HG03571 (cell line): ENCODE measurements at regions not wholly inside any gene's neighbourhood (a gene's known extent, or its start where the extent isn't known, plus 50 kb on each side); places are given as distances from the start of the nearest gene placed in this dataset.
"Not testable (repeated sequence)": the region's sequence is repeated elsewhere in the genome, so short reads cannot be mapped to it uniquely, and the experiment has no call there.

Experiments
- ATAC-seq: cut with Tn5 transposase; IDR thresholded peaks from one replicate; pipeline ENCODE4 v1.9.1; 2021; ENCODE audit not compliant: unreplicated experiment

DNA sequence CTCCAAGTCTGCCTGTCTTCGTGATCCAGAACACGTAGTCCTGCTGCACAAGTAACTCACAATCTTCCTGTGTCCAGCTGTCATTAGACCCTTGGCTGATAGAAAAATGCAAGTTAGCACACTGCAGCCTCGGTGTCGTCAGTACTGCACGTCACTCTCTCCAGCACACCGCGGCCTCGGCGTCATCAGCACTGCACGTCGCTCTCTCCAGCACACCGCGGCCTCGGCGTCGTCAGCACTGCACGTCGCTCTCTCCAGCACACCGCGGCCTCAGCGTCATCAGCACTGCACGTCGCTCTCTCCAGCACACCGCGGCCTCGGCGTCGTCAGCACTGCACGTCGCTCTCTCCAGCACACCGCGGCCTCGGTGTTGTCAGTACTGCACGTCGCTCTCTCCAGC lies 160.0 kb downstream of the FOXL1 start:
- ATAC-seq = not testable (repeated sequence)

GRCh38 chr16:86739178-86739577 lies 160.8 kb downstream of the FOXL1 start:
- ATAC-seq = no peak

DNA sequence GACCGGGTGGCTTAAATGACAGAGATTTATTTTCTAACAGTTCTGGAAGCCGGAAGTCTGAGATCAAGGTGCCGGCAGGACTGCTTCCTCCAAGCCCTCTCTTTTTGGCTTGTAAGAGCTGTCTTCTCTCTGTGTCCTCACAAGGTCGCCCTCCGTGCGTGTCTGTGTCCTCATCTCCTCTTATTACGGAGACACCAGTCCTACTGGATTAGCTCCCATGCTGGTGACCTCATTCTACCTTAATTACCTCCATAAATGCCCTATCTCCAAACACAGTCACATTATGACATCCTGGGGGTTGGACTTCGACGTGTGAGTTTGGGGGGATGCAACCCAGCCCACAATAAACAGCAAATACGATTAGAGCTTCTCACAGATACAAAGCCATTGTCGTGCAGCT lies 161.5 kb downstream of the FOXL1 start:
- ATAC-seq = no peak

- no peak for ATAC-seq
These were observed 161.9 kb downstream of the FOXL1 start for GRCh38 chr16:86740298-86740697.

DNA sequence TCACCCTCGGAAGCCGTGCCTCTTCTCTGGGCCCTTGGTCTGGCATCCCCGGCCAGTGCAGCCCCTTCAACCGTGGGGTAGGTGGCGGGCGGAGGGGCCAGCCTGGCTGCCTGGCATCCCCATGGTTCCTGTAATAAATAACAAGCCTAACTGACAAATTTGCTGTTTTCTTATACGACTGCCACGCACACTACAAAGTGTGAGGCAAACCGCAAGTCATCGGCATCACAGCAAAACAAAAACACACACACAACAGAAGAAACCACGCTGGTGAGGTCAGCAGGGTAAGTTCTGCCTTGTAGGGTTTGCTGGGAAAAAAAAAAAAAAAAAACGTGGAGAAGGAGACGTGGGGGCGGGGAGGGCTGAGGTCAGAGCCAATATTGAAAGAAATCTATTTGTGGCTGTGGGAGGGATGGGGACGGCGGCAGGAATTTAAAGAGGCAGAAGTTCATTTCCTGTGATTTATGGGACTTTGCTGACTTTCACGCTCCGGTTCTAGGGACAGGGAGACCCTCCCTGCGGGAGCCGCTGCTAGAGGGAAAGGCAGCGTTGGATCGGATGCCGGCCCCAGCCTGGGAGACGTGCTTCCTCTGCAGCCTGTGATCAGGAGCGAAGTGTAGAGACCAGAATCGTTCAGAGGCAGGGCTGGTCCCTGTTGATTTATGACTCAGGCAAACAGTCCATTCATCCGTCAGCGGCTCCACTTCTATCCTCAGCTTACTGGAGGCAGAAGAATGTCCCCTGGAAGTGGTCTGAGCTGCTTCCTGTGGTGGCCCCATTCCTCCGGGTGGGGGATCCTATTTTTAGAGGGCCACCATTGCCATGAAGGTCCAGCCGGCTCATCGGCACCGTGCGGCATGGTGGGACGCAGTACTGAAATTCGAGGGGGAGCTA lies 162.8 kb downstream of the FOXL1 start:
- no peak for ATAC-seq

DNA sequence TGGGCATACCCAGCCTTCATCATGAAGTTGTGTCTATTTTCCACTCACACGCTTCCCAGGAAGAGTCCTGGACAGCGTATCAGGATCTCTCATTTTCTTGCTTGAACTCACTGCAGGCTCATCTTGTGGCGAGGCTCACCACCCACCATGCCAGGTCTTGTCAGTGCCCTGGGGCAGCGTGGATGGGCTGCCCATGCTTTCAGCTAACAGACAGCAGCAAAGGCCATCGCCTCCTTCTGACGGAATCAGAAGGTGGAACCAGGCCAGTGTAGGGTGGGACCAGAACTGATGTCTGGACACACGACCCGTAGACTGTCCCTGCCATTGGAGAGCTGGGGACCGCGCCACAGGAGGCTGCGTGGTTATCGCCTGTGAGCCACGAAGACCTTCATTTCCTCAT lies 169.4 kb downstream of the FOXL1 start:
- no peak for ATAC-seq

GRCh38 chr16:86748652-86749051 lies 170.3 kb downstream of the FOXL1 start:
- ATAC-seq = no peak

DNA sequence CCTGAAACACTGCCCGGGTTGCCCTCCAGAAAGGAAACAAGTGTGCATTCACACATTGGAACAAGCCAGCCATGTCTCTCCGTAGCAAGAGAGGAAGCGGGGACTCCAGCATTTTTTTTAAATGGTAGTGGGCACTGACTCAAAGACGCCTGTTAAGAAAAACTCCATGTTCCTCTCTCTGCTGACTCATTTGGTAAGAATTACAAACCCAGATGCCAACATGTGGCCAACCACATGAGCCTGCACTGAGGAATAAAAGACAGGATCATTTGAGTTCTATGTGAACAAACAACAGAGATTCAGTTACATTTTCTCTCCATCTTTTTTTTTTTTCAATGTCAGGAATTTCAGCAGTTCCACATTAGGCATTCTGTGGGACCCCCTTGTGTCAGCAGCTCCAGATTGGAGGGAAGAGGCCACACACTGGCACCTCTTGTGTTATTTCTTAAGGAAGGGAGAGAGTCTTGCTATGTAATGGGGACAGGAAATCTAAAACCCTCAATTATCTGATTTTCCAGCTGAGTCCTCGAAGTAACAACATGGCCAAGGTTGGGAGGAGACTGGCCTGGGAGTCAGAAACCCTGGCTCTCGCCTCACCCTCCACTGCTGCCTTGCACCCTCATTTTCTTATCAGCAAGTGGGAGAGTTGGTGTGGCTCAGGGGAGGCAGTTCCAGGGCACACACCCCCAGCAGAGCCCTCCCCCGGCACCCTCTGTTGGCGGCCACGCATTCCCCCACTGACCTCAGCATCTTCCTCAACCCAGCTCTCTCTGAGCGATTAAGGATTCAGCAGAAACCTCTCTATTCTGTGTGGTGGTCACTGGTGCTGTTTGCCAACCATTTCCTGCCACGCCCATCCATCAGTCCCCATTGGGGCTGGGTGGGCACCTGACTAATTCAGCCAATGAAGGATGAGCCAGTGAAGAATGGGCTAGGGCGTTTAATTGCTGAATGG lies 173.0 kb downstream of the FOXL1 start:
- ATAC-seq = no peak

DNA sequence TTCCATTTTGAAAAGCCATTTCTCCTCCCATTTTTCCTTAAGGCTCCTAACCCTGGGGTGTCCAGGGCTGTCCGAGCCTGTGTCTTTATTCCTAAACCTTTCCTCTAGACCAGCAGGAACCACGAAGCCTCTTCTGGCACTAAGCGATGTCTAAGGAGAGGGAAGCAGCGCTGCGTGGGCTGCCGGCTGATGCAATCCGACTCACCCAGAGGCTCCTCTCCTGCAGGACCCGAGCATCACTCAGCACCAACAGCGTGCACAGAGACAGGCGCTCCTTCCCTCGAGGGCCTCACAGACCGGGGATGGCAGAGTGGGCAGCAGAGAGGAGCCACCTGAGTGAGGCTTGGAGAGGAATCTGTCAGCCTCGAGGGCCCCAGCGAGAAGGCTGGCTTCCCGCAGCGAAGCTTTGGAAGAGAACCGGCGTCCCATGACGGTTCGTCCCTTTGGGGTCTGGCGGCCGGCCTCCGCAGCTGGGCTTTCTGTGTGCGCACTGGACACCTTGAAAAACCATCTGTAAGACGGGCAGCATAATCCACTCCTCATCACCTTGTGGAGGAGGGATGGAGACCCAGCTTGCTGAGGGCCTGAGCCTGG lies 174.3 kb downstream of the FOXL1 start:
- ATAC-seq = no peak

- no peak for ATAC-seq
These were observed 175.1 kb downstream of the FOXL1 start for GRCh38 chr16:86753399-86753798.

DNA sequence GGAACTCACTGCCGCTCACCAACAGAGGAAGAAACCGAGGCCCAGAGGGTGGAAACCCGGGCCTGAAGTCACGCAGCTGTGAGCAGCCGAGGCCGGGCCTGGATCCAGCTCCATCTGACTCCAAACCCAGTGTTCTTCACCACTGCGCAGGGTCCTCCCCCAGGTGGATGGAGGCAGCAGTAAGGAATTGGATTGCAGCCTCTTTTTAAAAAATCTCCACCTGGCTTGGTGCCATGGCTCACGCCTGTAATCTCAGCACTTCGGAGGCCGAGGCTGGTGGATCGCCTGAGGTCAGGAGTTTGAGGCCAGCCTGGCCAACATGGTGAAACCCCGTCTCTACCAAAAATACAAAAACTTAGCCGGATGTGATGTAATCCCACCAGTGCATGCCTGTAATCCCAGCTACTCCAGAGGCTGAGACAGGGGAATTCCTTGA lies 177.2 kb downstream of the FOXL1 start:
- no peak for ATAC-seq

- no peak for ATAC-seq
These were observed 178.7 kb downstream of the FOXL1 start for GRCh38 chr16:86756882-86757703.

GRCh38 chr16:86757704-86758040 lies 179.3 kb downstream of the FOXL1 start:
- ATAC-seq = no peak

DNA sequence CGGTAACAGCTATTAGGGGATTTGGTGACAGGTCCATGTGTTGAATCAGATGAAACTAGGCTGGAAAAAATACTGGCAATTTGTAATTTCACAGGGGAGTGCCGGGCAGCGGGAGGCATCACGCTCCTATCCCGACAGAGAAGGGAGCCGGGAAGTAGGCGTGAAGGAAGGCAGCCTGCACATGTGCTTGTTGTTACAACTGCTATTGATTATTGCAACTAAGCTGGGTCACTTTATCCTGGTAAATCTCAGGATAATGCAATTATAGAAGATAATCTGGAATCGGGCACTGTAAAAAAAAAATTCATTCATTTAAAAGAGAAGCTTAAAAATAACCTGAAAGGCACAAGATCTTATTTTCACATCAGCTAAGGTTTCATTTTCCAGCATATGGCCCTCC lies 180.6 kb downstream of the FOXL1 start:
- ATAC-seq = no peak

DNA sequence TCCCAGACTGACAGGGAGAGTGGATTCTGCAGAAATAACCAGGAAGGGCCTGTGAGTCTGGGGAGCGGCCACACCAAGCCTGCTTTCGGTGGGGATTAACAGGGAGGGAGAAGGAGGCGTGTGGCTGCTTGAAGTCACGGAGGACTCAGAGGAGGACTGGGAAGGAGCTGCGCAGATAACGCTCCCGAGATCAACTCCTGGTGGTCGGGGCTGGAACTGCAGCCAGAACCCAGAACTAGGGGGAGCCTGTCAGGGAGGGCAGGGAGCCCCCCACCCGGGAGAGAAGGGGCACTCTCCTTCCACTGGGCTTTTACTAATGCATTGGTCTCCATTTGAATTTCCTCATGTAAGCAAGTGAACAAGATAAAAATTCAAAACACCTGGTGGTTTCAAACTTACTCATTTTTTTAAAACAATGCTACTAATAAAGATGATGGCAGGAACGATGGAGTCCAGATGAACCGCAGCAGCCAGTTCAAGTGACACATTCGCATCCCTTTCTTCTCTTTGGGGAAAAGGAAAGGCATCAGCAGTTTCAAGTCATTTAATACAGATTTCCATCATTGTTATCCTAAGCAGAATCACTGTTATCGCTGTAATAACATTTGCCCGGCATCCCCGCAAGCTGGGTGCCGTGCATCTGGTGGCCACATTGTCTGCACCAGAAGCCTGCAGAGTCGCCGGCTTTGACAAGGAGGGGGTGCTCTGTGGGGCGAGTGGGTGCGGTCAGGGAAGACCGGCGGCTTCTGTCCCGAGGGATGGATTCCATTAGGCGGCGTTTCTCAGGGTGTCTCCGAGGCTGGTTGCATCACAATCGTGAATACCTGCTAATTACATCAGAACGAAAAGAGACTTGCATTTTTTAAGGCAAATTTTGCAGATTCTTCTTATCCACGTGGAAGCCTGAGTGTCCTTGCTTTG lies 183.0 kb downstream of the FOXL1 start:
- ATAC-seq = no peak

DNA sequence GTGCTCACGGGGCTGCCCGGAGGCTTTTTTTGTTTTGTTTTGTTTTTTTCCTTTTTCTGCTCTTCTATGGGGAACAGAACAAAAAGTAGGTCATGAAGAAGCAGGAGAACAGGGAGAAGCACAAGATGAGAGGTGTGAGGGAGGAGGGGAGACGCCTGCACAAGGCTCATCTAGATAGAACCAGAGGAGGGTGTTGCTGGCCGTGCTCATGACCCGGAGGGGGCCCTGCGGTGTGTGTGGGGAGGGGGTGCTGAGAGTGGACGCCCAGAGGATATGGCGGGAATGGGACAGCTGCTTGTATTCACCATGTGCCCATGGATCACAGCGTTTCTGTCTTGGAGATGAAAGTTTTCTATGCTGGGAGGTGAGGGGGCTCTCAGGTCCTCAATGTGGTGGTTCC lies 183.7 kb downstream of the FOXL1 start:
- no peak for ATAC-seq

DNA sequence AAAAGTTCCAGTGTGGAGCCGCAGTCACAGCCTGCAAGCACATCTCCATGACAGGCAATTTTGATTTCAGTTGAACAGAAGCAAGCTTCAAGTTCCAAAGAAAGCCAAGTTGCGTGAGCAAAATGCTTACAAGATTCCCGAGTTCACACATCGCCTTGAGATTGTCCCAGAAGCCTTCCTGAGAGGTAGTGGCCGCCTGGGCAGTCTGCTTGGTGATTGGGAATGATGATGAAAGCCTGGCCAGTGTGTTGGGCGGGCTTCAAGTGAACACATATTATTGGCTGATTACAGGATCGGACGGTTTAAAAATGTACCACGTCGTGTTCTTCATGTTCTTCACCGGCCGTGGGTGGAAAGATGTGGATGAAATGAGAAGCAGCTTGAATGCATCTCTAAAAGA lies 185.5 kb downstream of the FOXL1 start:
- no peak for ATAC-seq

DNA sequence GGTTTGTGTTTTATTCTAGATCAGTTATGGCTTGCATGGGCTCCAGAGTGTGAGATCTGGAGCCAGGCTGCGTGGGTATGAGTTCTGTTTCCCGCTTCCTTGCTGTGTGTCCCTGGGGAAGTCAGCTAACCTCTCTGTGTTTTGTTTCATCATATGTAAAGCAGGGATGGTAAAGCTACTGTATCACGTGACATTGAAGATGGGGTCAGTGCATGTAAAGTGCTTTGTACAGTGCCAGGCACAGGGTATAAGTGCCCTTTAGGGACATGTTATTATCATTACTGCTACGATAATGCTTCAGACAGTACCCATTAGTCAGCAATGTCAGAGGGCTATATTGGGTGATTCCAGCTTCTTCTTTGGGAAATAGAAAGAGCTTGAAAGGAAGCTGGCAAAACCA lies 186.2 kb downstream of the FOXL1 start:
- no peak for ATAC-seq

- no peak for ATAC-seq
These were observed 187.2 kb downstream of the FOXL1 start for GRCh38 chr16:86765389-86766026.
